HEK293T (cell line): ENCODE measurements at regions not wholly inside any gene's neighbourhood (a gene's known extent, or its start where the extent isn't known, plus 50 kb on each side); places are given as distances from the start of the nearest gene placed in this dataset.

Experiments
- ARNT ChIP-seq: fragments of 450-650 bp; IDR thresholded peaks from 2 replicates; pipeline ENCODE4 v1.6.1; 2017; ENCODE audit warnings: mild to moderate bottlenecking
- BHLHE40 ChIP-seq: fragments of 450-650 bp; IDR thresholded peaks from 2 replicates; pipeline ENCODE4 v1.6.1; 2016; ENCODE audit warnings: mild to moderate bottlenecking, moderate library complexity, borderline replicate concordance
- SP1 ChIP-seq: fragments of 450-650 bp; IDR thresholded peaks from 2 replicates; pipeline ENCODE4 v1.6.1; 2017

- no peak for TF ChIP-seq SP1
- no peak for TF ChIP-seq BHLHE40
- TF ChIP-seq ARNT = no peak
These were observed 1468.5 kb upstream of the B3GALT2 start for GRCh38 chr1:194654956-194655355.
